Jurkat, Clone E6-1 (cell line): ENCODE measurements at regions not wholly inside any gene's neighbourhood (a gene's known extent, or its start where the extent isn't known, plus 50 kb on each side); places are given as distances from the start of the nearest gene placed in this dataset.

Experiments
- DNase-seq: peaks from one replicate; pipeline ENCODE4 v3.0.0-alpha.2; 2011; ENCODE audit warnings: low read depth, low spot score
- H3K4me3 ChIP-seq: 2 replicates; pipeline ENCODE4 v1.5.1; 2011; ENCODE audit warnings: mild to moderate bottlenecking, low read length, control low read depth, moderate library complexity

DNA sequence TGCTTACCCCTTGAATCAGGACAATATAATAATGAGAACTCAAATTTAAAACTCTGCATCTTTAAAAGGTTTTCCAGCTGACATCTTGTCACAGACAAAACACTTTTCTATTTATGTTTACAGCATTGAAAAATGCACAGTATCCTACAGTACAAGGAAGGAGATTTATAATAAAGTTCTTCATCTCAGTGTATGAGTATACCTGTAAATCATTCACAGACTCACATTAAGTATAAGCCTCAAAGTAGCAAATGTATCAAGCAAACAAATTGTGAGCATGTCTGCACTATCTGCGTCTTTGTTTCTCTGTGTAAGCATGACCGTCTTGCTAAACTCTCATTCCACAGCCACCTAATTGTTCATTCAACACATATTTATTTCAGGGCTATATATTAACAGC is 52.8 kb downstream of the PPP1R2C start:
- no peak overlapping the region for H3K4me3 ChIP-seq
- DNase-seq: no peak

DNA sequence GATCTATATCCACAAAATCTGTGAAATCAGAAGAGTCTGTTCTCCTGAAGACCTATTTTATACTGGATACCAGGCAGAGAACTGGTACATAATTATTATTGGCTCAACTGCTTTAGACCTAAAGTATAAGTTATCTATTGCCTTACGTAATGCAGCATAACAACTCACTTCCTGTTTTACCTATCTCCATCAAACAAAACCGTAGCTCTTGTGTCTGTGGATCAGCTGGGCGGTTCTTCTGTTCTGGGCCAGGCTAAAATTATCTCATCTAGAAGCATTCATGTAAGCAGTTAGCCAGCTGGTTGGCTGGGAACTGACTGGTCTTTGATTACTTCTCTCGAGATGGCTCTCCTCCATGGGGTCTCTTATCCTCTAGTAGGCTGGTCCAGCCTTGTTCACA is 57.8 kb downstream of the PPP1R2C start:
- H3K4me3 ChIP-seq: no peak overlapping the region
- DNase-seq: no peak

DNA sequence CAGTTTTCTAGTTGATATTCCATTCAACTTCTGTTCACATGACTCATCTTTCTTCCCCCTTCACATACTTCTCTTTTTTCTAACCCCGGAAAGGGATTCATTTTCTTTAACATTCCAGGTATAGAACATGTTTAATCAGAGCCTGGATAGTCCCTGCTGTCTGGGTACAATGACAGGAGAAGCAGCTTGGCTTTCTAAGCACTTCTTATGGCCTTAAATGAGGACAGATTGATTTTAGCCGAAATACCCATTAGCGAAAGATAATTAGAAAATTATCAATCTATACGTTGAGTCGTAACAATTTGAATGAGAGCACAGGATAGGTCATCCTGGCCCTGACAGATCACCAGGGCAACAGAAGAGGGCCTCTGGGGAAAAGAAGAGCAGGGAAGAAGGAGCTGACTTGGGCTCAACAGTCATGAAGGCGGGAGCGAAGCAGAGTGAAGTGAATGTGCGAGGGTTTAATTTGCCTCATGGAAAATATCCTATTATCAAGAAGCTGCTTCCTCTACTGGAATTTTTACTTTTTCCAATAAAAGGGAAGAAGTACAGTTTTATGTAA is 62.2 kb downstream of the PPP1R2C start:
- H3K4me3 ChIP-seq: no peak overlapping the region
- DNase-seq: no peak

DNA sequence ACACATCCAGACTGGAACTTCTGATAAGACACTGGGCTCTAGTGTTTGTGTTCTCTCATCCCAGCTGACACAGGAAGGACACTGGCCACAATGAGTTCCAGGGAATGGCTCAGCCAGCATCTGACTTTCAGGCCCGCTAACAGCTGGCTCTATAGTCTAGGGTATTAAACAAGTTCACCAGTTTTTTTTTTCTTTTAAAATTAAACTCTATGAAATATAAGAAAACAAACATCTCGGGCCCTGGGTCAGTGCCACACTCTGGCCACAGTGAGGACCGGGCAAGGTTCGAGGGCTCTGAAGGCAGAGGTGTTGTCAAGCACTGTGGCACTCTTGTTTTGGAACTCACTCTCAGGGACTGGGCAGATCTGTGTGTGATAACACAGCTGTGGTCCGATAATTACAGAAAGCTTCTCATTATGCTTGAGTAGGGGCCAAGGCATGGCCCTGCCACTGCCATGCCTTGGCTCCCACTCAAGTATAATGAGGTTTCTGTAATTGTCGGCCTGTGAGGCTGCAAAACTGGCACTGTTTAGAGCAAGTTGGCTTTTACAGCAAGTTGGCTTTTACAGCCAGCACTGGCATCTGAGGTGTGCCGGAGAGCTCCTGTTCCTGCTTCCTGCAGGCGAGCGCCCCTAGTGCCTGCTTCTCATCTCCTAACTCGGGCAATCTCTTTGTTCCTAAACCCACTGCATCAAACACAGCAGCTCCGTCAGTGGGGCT is 62.8 kb downstream of the PPP1R2C start:
- DNase-seq: peak; percentile 55
- no peak overlapping the region for H3K4me3 ChIP-seq

DNA sequence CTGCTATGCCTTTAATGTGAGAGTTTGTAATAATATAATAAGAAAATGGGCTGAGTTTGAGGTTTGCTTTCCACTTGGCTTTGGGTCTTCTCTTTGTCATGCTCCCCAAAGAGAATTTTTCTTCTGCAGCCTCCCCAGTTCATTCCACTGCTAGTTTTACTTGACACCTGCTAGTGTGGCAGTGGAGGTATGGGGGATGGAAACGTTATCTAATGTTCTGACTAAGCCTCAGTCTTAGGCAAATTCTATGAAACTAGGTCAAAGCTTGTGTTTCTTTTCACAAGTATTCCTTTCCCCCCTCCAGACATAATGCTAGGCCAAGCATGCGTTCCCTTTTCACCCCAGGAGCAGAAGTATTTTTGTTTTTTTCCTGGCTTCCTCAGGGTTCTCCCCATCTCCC is 67.5 kb downstream of the PPP1R2C start:
- DNase-seq: no peak
- no peak overlapping the region for H3K4me3 ChIP-seq

DNA sequence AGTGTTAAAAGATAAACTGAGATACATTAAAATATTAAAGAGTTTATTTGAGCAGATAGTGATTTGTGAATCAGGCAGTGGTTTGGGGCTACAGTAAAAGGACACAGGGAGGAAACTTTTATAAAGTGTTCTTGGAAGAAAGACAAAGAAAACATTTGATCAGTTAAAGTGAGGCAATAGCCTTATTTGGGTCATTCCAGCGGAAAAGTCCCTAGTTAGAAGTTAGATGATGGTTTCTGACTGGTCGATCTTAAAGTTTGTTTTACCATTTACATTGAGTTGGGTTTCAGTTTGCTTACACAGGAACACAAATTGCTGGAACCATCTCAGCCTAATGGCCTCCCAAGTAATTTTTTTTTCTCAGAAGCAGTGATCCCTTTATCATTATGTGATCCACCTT is 69.7 kb downstream of the PPP1R2C start:
- DNase-seq: no peak
- H3K4me3 ChIP-seq: no peak overlapping the region

DNA sequence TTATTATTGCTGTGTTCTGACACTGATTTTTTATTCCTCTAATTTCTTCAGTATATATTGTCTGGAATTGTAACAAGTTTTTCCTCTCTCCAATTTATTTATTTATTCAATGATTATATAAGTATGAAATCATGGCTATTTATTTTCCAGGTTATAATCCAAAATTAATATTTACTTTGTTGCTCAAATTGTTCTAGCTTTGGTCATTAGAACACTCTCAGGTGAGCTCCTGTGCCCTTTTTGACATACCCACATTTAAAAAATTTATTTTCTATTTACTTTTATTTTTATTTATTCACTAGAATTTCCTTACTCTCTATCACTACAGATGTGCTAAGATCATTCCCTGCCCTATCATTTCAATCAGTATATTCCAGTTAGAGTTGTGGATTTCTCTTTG is 70.2 kb downstream of the PPP1R2C start:
- no peak for DNase-seq
- no peak overlapping the region for H3K4me3 ChIP-seq

DNA sequence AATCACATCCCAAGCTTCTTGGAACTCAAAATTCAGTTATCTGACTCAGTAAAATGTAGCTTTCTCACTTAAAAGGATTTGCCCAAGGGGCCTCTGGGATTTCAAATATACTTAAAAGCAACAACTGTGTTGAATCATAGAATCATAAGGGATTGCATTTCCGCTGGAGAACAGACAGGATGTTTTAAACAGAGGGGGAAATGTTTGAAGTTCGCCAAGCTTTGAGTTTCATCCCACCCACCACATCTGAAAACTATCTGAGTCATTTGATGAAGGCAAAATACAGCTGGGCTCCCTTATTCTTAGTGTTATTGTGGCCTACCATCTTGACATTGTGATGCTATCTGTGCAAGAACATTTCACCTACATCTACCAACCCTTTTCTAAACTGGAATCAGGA is 73.5 kb downstream of the PPP1R2C start:
- peak; percentile 84 for DNase-seq
- H3K4me3 ChIP-seq: no peak overlapping the region

DNA sequence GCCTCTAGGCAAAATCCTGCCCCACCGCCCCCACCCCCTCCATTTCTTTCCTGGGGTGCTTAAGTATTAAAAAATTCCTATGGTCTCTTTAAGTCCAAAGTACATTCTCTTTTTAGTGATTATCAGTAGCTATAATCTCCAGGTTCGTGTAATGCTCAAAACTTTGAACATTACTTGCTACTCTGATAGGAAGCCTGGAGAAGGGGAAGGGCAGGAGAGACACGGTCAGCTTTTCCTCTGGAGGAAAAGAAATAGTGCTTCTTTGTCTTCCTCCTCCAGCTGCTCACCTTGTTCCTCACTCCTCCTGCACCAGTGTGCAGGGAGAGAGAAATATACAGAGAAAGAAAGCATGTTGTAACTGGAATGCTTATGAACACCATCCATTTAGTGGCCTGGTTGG is 80.4 kb downstream of the PPP1R2C start:
- DNase-seq: no peak
- H3K4me3 ChIP-seq: no peak overlapping the region

DNA sequence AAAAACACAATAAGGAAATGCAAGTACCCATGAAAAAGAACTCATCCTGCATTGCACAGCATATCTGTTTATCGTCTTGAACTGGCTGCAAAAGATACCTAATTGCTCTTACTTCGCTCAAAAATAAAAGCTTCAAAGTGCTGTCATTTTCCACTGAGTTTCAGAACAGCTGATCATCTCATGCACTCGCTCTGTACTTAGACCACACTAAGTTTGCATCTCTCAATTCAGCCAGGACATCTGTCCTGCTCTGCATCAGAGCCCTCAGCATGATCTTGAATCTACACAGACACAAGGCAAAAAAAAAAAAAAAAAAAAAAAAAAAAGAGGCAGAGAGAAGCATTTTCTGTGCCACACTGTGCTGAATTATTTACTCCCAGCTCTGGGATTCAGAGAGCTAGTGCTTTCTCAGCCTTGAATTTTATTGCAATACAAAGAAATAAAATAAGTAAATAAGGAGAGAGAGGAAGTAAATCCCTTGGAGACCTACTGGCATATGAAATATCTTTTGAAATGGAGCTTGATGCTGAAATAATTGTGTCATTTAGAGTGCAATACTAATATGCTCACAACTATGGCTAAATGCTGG is 81.3 kb downstream of the PPP1R2C start:
- no peak overlapping the region for H3K4me3 ChIP-seq
- DNase-seq: no peak

DNA sequence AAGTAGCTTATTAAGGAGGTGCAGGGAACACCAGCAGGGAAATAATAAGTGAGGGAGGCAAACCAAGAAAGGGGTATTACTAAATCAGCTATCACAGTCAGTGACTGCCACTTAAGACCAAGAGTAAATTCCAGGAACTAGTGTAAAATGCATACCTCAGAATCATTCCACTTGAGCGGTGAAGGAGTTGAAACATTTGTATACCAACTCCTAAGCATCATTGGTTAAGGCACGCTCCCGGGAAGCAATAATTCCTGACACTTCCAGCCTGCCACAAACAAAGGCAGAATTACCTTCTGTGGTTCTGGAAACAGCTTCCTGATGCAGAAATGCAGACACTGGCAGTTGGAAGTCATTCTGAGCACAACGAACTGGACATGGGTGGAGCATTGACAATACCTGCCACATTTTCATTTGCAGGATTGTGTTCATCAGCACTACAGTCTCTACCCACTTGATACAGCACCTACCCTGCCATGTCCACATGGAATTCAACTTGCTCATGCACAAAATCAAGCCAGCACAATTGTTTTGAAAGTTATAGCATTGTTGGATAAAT is 82.1 kb downstream of the PPP1R2C start:
- no peak for DNase-seq
- no peak overlapping the region for H3K4me3 ChIP-seq

DNA sequence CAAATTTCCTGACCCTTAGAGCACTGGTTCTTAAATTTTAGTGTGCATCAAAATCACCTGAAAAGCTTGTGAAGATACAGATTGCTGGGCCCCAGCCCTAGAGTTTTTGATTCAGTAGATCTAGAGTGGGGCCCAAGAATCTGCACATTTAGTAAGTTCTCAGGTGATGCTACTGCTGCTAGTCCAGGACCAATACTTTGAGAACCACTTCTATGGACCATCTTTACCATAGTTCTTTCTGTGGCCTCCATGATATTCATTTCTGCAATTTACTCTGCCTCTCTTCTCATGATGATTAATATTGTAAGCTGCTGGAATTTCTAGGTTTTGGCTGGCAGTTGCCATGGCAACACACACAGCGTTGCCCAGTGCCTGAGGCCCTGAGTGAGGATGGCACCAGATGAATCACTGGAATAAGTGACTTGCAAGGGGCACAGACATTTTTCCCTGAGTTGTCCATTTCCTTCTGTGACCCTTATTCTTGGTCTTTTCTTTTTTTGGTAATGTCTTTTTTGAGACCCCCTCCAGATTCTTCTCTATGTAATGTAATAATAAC is 83.6 kb downstream of the PPP1R2C start:
- no peak overlapping the region for H3K4me3 ChIP-seq
- DNase-seq: no peak

DNA sequence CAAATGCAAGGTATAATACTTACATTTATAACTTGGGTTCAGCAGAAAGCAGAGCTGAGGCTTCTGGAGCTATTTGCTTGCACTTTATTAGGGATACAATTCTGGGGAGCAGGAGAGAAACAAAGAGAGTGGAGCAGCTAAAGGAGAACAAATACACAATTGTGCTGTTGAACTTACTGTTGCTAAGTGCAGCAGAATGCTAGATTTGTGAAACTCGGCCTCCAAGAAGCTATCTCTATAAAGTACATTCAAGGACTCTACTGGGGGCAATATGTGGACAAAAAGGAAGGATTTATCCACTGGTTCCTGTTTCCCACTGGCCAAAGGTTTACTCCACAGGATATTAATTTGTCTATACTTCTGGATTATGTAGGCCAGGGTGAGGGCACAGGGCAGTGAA is 86.8 kb downstream of the PPP1R2C start:
- no peak overlapping the region for H3K4me3 ChIP-seq
- no peak for DNase-seq

DNA sequence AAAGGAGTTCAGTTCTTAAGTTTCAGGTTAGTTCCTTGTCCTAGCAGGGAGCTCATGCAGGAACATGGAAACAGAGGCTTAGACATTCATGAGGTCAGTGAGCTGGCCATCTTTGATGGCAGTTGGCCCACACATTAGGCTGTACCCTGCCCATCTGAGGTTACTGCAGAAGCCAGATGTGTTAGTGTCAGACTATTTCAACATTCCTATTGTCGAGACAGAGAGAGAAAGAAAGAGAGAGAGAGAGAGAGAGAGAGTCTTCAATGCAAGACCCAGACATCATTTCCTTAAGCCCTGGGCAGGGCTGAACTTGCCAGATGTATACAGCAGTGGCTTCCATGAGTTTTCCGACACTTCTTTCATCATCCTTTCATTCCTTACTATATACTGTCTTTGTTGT is 91.3 kb downstream of the PPP1R2C start:
- H3K4me3 ChIP-seq: no peak overlapping the region

DNA sequence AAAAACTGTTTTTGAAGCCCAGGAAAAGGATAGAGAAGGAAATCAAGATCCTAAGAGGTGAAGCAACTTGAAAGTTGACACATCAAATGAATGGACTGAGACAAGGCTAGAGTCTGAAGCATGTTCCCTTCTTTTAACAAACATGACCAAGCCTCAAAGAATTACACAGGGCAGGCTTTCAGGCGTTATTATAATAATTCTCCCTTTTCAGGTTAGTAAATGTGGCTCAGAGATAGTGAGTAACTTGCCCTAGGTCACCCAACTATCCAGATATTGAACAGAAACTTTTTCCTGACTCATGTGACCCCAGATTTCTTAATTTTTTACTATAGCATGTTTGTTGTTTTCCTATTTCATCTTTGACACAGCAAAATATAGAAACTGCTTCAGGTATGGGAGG is 91.7 kb downstream of the PPP1R2C start:
- no peak for DNase-seq
- no peak overlapping the region for H3K4me3 ChIP-seq

More for the DNA sequence above, 91.3 kb downstream of the PPP1R2C start:
- DNase-seq: no peak

DNA sequence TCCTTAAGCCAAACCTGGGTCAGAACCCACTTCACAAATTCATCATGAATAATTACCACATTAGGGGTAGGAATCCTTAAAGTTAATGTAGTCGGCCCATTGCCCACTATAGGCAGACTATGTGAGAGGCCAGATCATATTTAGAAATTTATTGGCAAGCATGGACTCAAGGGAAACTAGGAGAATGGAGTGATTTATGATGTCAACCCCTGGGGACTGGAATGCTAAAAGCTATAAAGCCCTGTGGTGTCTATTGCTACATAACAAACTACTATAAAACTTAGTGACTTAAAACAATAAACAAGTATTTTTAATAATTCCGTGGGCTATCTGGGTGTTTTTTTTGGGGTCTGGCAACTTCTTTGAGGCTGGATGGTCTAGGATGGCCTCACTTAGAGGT is 93.9 kb downstream of the PPP1R2C start:
- H3K4me3 ChIP-seq: no peak overlapping the region
- no peak for DNase-seq

DNA sequence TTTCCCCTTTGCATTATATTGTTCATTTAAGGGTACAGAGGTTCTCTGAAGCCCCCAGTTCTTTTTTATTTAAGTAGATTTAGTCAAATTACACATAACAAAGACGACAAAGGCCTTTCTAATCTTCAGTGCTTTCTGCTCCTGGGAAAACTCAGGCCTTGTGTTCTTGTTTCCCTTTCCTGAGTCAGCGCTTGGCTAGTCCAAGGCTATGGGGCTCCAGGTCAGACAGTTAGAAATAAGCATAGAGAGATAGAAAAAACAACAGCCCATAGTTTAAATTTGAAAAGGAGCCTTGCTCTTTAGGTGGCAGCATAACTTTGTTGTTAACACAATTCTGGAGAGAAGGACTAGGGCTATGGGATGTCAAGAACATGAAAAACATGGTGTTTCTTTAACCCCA is 97.3 kb downstream of the PPP1R2C start:
- no peak overlapping the region for H3K4me3 ChIP-seq
- no peak for DNase-seq

DNA sequence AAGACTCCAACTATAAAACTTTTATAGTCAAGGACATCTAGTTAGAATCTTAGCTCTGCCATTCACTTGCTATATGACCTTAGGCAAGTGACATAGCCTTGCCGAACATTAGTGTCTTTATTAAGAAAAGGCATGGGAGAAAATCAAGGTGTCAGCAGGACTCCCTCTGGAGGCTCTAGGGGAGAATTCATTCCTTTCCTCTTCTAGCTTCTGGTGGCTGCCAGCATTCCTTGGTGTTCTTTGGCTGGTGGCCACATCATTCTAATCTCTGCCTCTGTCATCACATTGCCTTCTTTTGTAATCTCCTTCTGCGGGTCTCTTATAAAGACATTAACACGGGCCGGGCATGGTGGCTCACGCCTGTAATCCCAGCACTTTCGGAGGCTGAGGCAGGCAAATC is 99.8 kb downstream of the PPP1R2C start:
- H3K4me3 ChIP-seq: no peak overlapping the region
- no peak for DNase-seq

DNA sequence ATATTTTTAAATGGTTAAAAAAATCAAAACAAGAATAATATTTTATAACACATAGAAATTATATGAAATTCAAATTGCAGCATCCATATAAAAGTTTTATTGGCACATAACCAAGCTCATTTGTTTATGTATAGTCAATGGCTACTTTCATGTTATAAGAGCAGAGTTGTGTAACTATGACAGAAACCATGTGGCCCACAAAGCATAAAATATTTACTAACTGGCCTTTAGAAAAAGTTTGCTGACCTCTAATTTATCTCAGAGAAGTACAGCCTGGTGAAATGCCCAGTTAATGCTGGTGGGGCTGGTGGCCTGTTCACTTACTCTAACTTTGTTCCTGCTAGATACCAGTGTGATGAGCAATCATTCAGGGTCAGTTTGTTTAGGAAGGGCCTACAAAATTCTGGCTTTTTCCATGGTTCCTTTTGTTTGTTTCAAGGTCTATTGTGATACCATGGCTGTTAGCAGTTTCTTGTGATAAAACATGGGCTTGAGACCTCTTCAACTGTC is 104.6 kb downstream of the PPP1R2C start:
- DNase-seq: no peak
- H3K4me3 ChIP-seq: no peak overlapping the region

DNA sequence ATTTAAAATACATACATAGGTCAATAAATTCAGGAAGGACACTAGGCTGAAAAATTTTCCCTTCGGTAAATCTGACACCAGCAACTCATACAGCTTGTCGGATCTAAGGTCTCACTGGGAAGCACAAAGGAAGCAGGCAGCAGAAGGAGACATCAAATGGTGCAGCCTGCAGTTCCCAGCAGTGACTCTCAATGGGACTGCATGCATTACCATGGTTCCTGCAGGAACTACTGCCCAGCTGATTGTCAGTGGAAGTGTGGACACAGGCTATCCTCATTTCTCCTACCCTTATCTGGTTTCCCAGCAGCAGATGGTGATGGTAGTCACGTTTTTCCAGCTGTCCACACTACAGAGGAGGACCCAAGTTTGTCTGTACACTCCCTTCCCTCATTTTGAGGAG is 113.3 kb downstream of the PPP1R2C start:
- DNase-seq: no peak

More for the DNA sequence above, 113.3 kb downstream of the PPP1R2C start:
- no peak overlapping the region for H3K4me3 ChIP-seq
